PC-3 (cell line): ENCODE measurements at regions not wholly inside any gene's neighbourhood (a gene's known extent, or its start where the extent isn't known, plus 50 kb on each side); places are given as distances from the start of the nearest gene placed in this dataset.

ENCODE experiments used
- EZH2 ChIP-seq: fragments of 300-600 bp; sonication (generic); IDR thresholded peaks from one replicate; pipeline ENCODE4 v1.6.1; 2017; ENCODE audit warnings: antibody characterized with exemption, mild to moderate bottlenecking, low read length; ENCODE audit not compliant: unreplicated experiment
- TF ChIP-seq, protein P1 (sequence below): fragments of 300-600 bp; sonication (generic); conservative IDR thresholded peaks from 2 replicates; pipeline ENCODE4 v1.5.1; 2017; ENCODE audit warnings: antibody characterized with exemption, low read depth, mild to moderate bottlenecking, low read length

DNA sequence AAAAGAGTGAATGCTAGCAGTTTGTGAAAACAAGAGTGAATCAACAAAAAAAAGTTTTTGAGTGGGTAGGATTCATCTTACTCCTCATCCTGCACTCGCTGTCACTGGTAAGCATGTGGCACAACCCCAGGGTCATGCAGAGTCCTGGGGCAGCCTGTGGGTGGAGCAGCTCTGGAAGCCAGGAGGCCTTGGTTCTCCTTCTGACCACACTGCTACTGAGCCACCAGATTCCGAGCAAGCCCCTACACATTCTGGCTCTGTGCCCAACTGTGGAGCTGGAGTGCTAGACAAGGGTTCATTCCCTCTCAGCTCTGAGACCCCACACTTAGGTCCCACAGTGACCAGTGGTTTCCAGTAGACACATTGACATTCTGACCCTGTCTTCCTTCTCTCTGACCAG, 670.6 kb downstream of the BCL11A start:
- TF ChIP-seq, protein P1, sequence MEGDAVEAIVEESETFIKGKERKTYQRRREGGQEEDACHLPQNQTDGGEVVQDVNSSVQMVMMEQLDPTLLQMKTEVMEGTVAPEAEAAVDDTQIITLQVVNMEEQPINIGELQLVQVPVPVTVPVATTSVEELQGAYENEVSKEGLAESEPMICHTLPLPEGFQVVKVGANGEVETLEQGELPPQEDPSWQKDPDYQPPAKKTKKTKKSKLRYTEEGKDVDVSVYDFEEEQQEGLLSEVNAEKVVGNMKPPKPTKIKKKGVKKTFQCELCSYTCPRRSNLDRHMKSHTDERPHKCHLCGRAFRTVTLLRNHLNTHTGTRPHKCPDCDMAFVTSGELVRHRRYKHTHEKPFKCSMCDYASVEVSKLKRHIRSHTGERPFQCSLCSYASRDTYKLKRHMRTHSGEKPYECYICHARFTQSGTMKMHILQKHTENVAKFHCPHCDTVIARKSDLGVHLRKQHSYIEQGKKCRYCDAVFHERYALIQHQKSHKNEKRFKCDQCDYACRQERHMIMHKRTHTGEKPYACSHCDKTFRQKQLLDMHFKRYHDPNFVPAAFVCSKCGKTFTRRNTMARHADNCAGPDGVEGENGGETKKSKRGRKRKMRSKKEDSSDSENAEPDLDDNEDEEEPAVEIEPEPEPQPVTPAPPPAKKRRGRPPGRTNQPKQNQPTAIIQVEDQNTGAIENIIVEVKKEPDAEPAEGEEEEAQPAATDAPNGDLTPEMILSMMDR = no peak
- no peak for TF ChIP-seq EZH2
